ENCODE measurements at regions not wholly inside any gene's neighbourhood (a gene's known extent, or its start where the extent isn't known, plus 50 kb on each side); places are given as distances from the start of the nearest gene placed in this dataset.

- CTCF ChIA-PET = no interaction called here
- no peak for DNase-seq (ENCODE audit: extremely low spot score)
- TF ChIP-seq FOXK2 (IDR thresholded peaks at IDR 0.05) (no peak), PKNOX1 (IDR thresholded peaks at IDR 0.05) (no peak), CTBP1 (IDR thresholded peaks at IDR 0.05; ENCODE audit: borderline replicate concordance) (no peak), ARNT (IDR thresholded peaks at IDR 0.05) (no peak), LEF1 (IDR thresholded peaks at IDR 0.05; ENCODE audit: borderline replicate concordance) (no peak), SUZ12 (IDR thresholded peaks at IDR 0.05) (no peak), HDGF (IDR thresholded peaks at IDR 0.05; ENCODE audit: borderline replicate concordance) (no peak), SP1 (IDR thresholded peaks at IDR 0.05) (no peak), ELF4 (IDR thresholded peaks at IDR 0.05) (no peak), NFRKB (IDR thresholded peaks at IDR 0.05) (no peak), BHLHE40 (IDR thresholded peaks at IDR 0.05; ENCODE audit: borderline replicate concordance) (no peak), FOXA1 (IDR thresholded peaks at IDR 0.05) (no peak), TARDBP (IDR thresholded peaks at IDR 0.05) (no peak)
- POLR2A ChIA-PET = no interaction called here
Observed at GRCh38 chr5:127133071-127133470, 59.8 kb upstream of the C5orf63 start.

- POLR2A ChIA-PET = no interaction called here
- CTCF ChIA-PET = no interaction called here
- DNase-seq (ENCODE audit: extremely low spot score) = no peak
- TF ChIP-seq CTBP1 (IDR thresholded peaks at IDR 0.05; ENCODE audit: borderline replicate concordance) (no peak), LEF1 (IDR thresholded peaks at IDR 0.05; ENCODE audit: borderline replicate concordance) (no peak), SP1 (IDR thresholded peaks at IDR 0.05) (no peak), L3MBTL2 (conservative IDR thresholded peaks at IDR 0.05) (no peak), FOXA1 (IDR thresholded peaks at IDR 0.05) (no peak), FOXK2 (IDR thresholded peaks at IDR 0.05) (no peak), TARDBP (IDR thresholded peaks at IDR 0.05) (no peak), ZNF384 (IDR thresholded peaks at IDR 0.05) (no peak), FOXM1 (IDR thresholded peaks at IDR 0.05; ENCODE audit: borderline replicate concordance) (no peak), SUZ12 (IDR thresholded peaks at IDR 0.05) (no peak), ELF4 (IDR thresholded peaks at IDR 0.05) (no peak), ARNT (IDR thresholded peaks at IDR 0.05) (no peak), HDGF (IDR thresholded peaks at IDR 0.05; ENCODE audit: borderline replicate concordance) (no peak), NFRKB (IDR thresholded peaks at IDR 0.05) (no peak)
Observed at GRCh38 chr5:127136908-127137307, 63.6 kb upstream of the C5orf63 start.

DNA sequence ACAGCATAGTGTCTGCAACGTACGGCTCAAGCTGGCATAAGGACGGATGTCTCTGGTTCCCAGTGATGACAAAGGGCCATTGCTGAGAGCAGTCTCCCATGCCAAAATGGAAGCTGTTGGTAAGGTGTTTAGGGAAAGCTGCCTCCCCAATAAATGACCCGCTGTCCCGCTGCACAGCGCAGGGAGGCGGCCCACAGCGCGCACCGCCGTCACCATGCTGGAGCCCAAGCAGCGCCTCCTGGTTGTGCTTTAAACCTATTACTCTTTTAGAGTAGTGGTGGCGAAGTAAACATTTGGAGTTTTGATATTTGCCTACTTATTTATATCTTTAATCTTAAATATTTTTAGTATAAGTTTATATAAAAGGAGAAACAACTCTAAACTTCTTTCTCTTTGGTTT lies 70.4 kb upstream of the C5orf63 start:
- CTCF ChIA-PET = interaction anchor here (0.5 kb wide), 1 partner anchor 43 kb away, joined by 3 read pairs; no protein-coding TSS in a partner anchor
- DNase-seq (ENCODE audit: extremely low spot score) = no peak
- POLR2A ChIA-PET = no interaction called here
- TF ChIP-seq ZNF384 (IDR thresholded peaks at IDR 0.05) (no peak), TARDBP (IDR thresholded peaks at IDR 0.05) (no peak), BHLHE40 (IDR thresholded peaks at IDR 0.05; ENCODE audit: borderline replicate concordance) (no peak), LEF1 (IDR thresholded peaks at IDR 0.05; ENCODE audit: borderline replicate concordance) (no peak), L3MBTL2 (conservative IDR thresholded peaks at IDR 0.05) (no peak), ARNT (IDR thresholded peaks at IDR 0.05) (no peak)

DNA sequence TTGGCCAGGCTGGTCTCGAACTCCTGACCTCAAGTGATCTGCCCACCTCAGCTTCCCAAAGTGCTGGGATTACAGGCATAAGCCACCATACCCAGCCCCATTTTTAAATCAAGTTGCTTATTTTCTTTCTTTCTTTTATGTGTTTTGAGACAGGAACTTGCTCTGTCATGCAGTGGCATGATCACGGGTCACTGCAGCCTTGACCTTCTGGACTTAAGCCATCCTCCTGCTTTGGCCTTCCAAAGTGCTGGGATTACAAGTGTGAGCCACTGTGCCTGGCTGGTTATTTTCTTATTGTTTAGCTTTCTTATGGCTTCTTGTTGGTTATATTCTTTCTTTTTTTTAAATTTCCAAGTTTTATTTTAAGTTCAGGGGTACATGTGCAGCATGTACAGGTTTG lies 79.7 kb upstream of the C5orf63 start:
- CTCF ChIA-PET = no interaction called here
- POLR2A ChIA-PET = no interaction called here
- no peak for TF ChIP-seq SP1 (IDR thresholded peaks at IDR 0.05)
- TF ChIP-seq NFRKB (IDR thresholded peaks at IDR 0.05) = no peak
- TF ChIP-seq CTBP1 (IDR thresholded peaks at IDR 0.05; ENCODE audit: borderline replicate concordance) = no peak
- no peak for TF ChIP-seq LEF1 (IDR thresholded peaks at IDR 0.05; ENCODE audit: borderline replicate concordance)
- TF ChIP-seq FOXK2 (IDR thresholded peaks at IDR 0.05) = no peak
- no peak for TF ChIP-seq L3MBTL2 (conservative IDR thresholded peaks at IDR 0.05)
- TF ChIP-seq ELF4 (IDR thresholded peaks at IDR 0.05) = no peak
- no peak for TF ChIP-seq ARNT (IDR thresholded peaks at IDR 0.05)
- TF ChIP-seq SUZ12 (IDR thresholded peaks at IDR 0.05) = no peak
- TF ChIP-seq PKNOX1 (IDR thresholded peaks at IDR 0.05) = no peak
- TF ChIP-seq BHLHE40 (IDR thresholded peaks at IDR 0.05; ENCODE audit: borderline replicate concordance) = no peak
- no peak for TF ChIP-seq FOXA1 (IDR thresholded peaks at IDR 0.05)
- TF ChIP-seq ZNF384 (IDR thresholded peaks at IDR 0.05) = no peak
- TF ChIP-seq FOXM1 (IDR thresholded peaks at IDR 0.05; ENCODE audit: borderline replicate concordance) = no peak
- TF ChIP-seq TARDBP (IDR thresholded peaks at IDR 0.05) = no peak
- no peak for TF ChIP-seq HDGF (IDR thresholded peaks at IDR 0.05; ENCODE audit: borderline replicate concordance)
- DNase-seq (ENCODE audit: extremely low spot score) = no peak

- CTCF ChIA-PET = no interaction called here
- POLR2A ChIA-PET = no interaction called here
- TF ChIP-seq HDGF (IDR thresholded peaks at IDR 0.05; ENCODE audit: borderline replicate concordance) (no peak), ZNF384 (IDR thresholded peaks at IDR 0.05) (no peak), TARDBP (IDR thresholded peaks at IDR 0.05) (no peak), FOXK2 (IDR thresholded peaks at IDR 0.05) (no peak), FOXM1 (IDR thresholded peaks at IDR 0.05; ENCODE audit: borderline replicate concordance) (no peak), CTBP1 (IDR thresholded peaks at IDR 0.05; ENCODE audit: borderline replicate concordance) (no peak), BHLHE40 (IDR thresholded peaks at IDR 0.05; ENCODE audit: borderline replicate concordance) (no peak), ARNT (IDR thresholded peaks at IDR 0.05) (no peak), SUZ12 (IDR thresholded peaks at IDR 0.05) (no peak), LEF1 (IDR thresholded peaks at IDR 0.05; ENCODE audit: borderline replicate concordance) (no peak), L3MBTL2 (conservative IDR thresholded peaks at IDR 0.05) (no peak), ELF4 (IDR thresholded peaks at IDR 0.05) (no peak)
- DNase-seq (ENCODE audit: extremely low spot score) = no peak
Observed at GRCh38 chr5:127153521-127153920, 80.2 kb upstream of the C5orf63 start.

DNA sequence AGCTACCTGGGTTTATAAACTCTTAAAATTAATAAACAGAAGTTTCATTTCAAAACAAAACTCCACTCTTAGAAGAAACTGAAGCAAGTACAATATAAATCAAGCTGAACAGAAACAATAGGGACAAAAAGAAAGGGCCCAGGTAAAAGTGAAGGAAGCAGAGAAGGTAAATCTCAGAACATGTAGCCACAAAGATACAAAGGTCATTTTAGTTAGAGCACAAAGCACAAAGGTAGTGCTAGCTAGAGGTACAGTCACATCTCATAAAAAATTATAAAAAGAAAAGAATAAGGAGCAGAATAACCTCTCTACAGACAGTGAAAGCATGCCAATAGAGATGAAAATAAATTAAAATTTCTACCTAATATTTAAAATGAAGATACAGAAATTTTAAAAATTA lies 90.4 kb upstream of the C5orf63 start:
- no peak for TF ChIP-seq LEF1 (IDR thresholded peaks at IDR 0.05; ENCODE audit: borderline replicate concordance)
- no peak for TF ChIP-seq SUZ12 (IDR thresholded peaks at IDR 0.05)
- no peak for TF ChIP-seq BHLHE40 (IDR thresholded peaks at IDR 0.05; ENCODE audit: borderline replicate concordance)
- no peak for TF ChIP-seq ELF4 (IDR thresholded peaks at IDR 0.05)
- TF ChIP-seq ZNF384 (IDR thresholded peaks at IDR 0.05) = no peak
- TF ChIP-seq NFRKB (IDR thresholded peaks at IDR 0.05) = no peak
- TF ChIP-seq FOXA1 (IDR thresholded peaks at IDR 0.05) = no peak
- TF ChIP-seq HDGF (IDR thresholded peaks at IDR 0.05; ENCODE audit: borderline replicate concordance) = no peak
- TF ChIP-seq SP1 (IDR thresholded peaks at IDR 0.05) = no peak
- POLR2A ChIA-PET = no interaction called here
- CTCF ChIA-PET = no interaction called here
- no peak for DNase-seq (ENCODE audit: extremely low spot score)
